Liver (tissue), 8 donors: ENCODE measurements at regions not wholly inside any gene's neighbourhood (a gene's known extent, or its start where the extent isn't known, plus 50 kb on each side); places are given as distances from the start of the nearest gene placed in this dataset.

Experiments used
- DNase-seq: peaks from one replicate; pipeline ENCODE4 v3.0.0-alpha.2; 2017; ENCODE audit warnings: low spot score
- H3K27ac ChIP-seq, 2 donors: one replicate each; pipeline ENCODE4 v1.7.0; 2013; ENCODE audit warnings: inconsistent platforms in 2 of 2, low read length in 2 of 2, control low read depth in 1 of 2, low read depth in 1 of 2, mild to moderate bottlenecking in 1 of 2
- H3K27me3 ChIP-seq, 4 donors: one replicate each; pipeline versions ENCODE4 v1.6.1 to v1.7.0; 2013; ENCODE audit warnings: low read length in 3 of 4, inconsistent platforms in 1 of 4, mild to moderate bottlenecking in 1 of 4, moderate library complexity in 1 of 4; ENCODE audit not compliant: control insufficient read depth in 4 of 4, insufficient read depth in 4 of 4
- H3K36me3 ChIP-seq, 4 donors: one replicate each; pipeline versions ENCODE4 v1.6.1 to v1.7.0; 2013; ENCODE audit warnings: low read length in 3 of 4, mild to moderate bottlenecking in 3 of 4, low read depth in 1 of 4, moderate library complexity in 1 of 4; ENCODE audit not compliant: control insufficient read depth in 4 of 4, insufficient read depth in 3 of 4
- H3K4me1 ChIP-seq, 4 donors: one replicate each; pipeline versions ENCODE4 v1.6.1 to v1.7.0; 2013; ENCODE audit warnings: low read length in 3 of 4, mild to moderate bottlenecking in 3 of 4, moderate library complexity in 1 of 4; ENCODE audit not compliant: control insufficient read depth in 4 of 4, insufficient read depth in 4 of 4
- H3K4me3 ChIP-seq, 3 donors: one replicate each; pipeline versions ENCODE4 v1.6.1 to v1.7.0; 2013; ENCODE audit warnings: low read length in 3 of 3, control low read depth in 1 of 3, low read depth in 1 of 3, mild to moderate bottlenecking in 1 of 3
- H3K9ac ChIP-seq, 2 donors: one replicate each; pipeline ENCODE4 v1.7.0; 2013; ENCODE audit warnings: low read length in 2 of 2, mild to moderate bottlenecking in 2 of 2, moderate library complexity in 2 of 2, control low read depth in 1 of 2, low read depth in 1 of 2
- H3K9me3 ChIP-seq, 4 donors: one replicate each; pipeline versions ENCODE4 v1.6.1 to v1.7.0; 2013; ENCODE audit warnings: low read length in 3 of 4; ENCODE audit not compliant: control insufficient read depth in 4 of 4
- EGR1 ChIP-seq, 2 donors: IDR thresholded peaks; 2 replicates each; pipeline ENCODE4 v1.6.1; 2016 to 2018; ENCODE audit warnings: antibody characterized with exemption in 2 of 2, low read depth in 2 of 2
- FOXA1 ChIP-seq: IDR thresholded peaks from 2 replicates; pipeline ENCODE4 v1.6.1; 2016; ENCODE audit warnings: antibody characterized with exemption
- FOXA2 ChIP-seq: IDR thresholded peaks from 2 replicates; pipeline ENCODE4 v1.6.1; 2016; ENCODE audit warnings: antibody characterized with exemption
- GABPA ChIP-seq, 2 donors: IDR thresholded peaks in 1 of 2; conservative IDR thresholded peaks in 1 of 2; 2 replicates each; pipeline ENCODE4 v1.6.1; 2016; ENCODE audit warnings: antibody characterized with exemption in 2 of 2, mild to moderate bottlenecking in 1 of 2, moderate library complexity in 1 of 2
- HNF4A ChIP-seq, 2 donors: conservative IDR thresholded peaks; 2 replicates each; pipeline ENCODE4 v1.6.1; 2016; ENCODE audit warnings: antibody characterized with exemption in 2 of 2, mild to moderate bottlenecking in 2 of 2
- HNF4G ChIP-seq: IDR thresholded peaks from 2 replicates; pipeline ENCODE4 v1.6.1; 2016; ENCODE audit warnings: antibody characterized with exemption
- JUND ChIP-seq, 2 donors: IDR thresholded peaks; 2 replicates each; pipeline ENCODE4 v1.6.1; 2016; ENCODE audit warnings: antibody characterized with exemption in 2 of 2
- MAX ChIP-seq: IDR thresholded peaks from 2 replicates; pipeline ENCODE4 v1.6.1; 2016; ENCODE audit warnings: antibody characterized with exemption
- NR2F2 ChIP-seq: IDR thresholded peaks from 2 replicates; pipeline ENCODE4 v1.6.1; 2016; ENCODE audit warnings: antibody characterized with exemption
- RAD21 ChIP-seq, 2 donors: IDR thresholded peaks; 2 replicates each; pipeline ENCODE4 v1.6.1; 2016; ENCODE audit warnings: antibody characterized with exemption in 2 of 2, mild to moderate bottlenecking in 2 of 2
- REST ChIP-seq: IDR thresholded peaks from 2 replicates; pipeline ENCODE4 v1.6.1; 2016; ENCODE audit warnings: antibody characterized with exemption, mild to moderate bottlenecking
- RXRA ChIP-seq, 2 donors: IDR thresholded peaks; 2 replicates each; pipeline ENCODE4 v1.6.1; 2017 to 2018; ENCODE audit warnings: antibody characterized with exemption in 2 of 2, mild to moderate bottlenecking in 1 of 2
- SP1 ChIP-seq: IDR thresholded peaks from 2 replicates; pipeline ENCODE4 v1.6.1; 2018; ENCODE audit warnings: antibody characterized with exemption, mild to moderate bottlenecking
- TAF1 ChIP-seq: conservative IDR thresholded peaks from 2 replicates; pipeline ENCODE4 v1.6.1; 2016; ENCODE audit warnings: antibody characterized with exemption, mild to moderate bottlenecking
- YY1 ChIP-seq: IDR thresholded peaks from 2 replicates; pipeline ENCODE4 v1.6.1; 2016; ENCODE audit warnings: antibody characterized with exemption, mild to moderate bottlenecking
- ZBTB33 ChIP-seq: IDR thresholded peaks from 2 replicates; pipeline ENCODE4 v1.6.1; 2016; ENCODE audit warnings: antibody characterized with exemption
- WGBS: extraction: QIAGEN DNeasy Blood & Tissue Kit; methylation state at CpG from one replicate; pipeline ENCODE4 v1.1.7; 2013; 5-methylcytosine and 5-hydroxymethylcytosine counted together
- TF ChIP-seq, protein P1 (sequence below): IDR thresholded peaks from 2 replicates; pipeline ENCODE4 v1.6.1; 2016; ENCODE audit warnings: antibody characterized with exemption
- TF ChIP-seq, protein P2 (sequence below): fragments of 150-350 bp; IDR thresholded peaks from 2 replicates; pipeline ENCODE4 v1.5.1; 2017; ENCODE audit warnings: improper control_type of control experiment, low read depth, low read length; ENCODE audit not compliant: missing input control
- donor health status: healthy.
- donor health status: healthy.
- donor health status: healthy.
- donor health status: healthy.
- donor health status: healthy.

- TF ChIP-seq, protein P1, sequence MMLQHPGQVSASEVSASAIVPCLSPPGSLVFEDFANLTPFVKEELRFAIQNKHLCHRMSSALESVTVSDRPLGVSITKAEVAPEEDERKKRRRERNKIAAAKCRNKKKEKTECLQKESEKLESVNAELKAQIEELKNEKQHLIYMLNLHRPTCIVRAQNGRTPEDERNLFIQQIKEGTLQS, result no peak
- TF ChIP-seq MAX (no peak), YY1 (no peak), GABPA (IDR thresholded peaks at IDR 0.05 in 1 of 2, conservative IDR thresholded peaks at IDR 0.05 in 1 of 2) (no peak), JUND (IDR thresholded peaks at IDR 0.05) (no peak), FOXA2 (no peak), HNF4A (conservative IDR thresholded peaks at IDR 0.05) (no peak), TAF1 (no peak), RXRA (IDR thresholded peaks at IDR 0.05) (no peak), FOXA1 (no peak)
Observed at GRCh38 chr17:74079537-74080300, 123.8 kb upstream of the RPL38 start (continued).

GRCh38 chr17:74080656-74081582 is 122.6 kb upstream of the RPL38 start:
- H3K27ac ChIP-seq, result no peak overlapping the region
- H3K9ac ChIP-seq, result no peak overlapping the region
- H3K36me3 ChIP-seq, result no peaks in the 10 kb centered on the region
- no peak overlapping the region for H3K4me3 ChIP-seq
- peaks cover 0 to 2% (median 0%) of the 10 kb centered on the region in 4 donors for H3K27me3 ChIP-seq
- no peaks in the 10 kb centered on the region for H3K4me1 ChIP-seq
- TF ChIP-seq SP1 (no peak), HNF4G (no peak), EGR1 (IDR thresholded peaks at IDR 0.05; ENCODE audit: low read depth in 2 of 2) (no peak), YY1 (no peak), HNF4A (conservative IDR thresholded peaks at IDR 0.05) (no peak), JUND (IDR thresholded peaks at IDR 0.05) (no peak), RXRA (IDR thresholded peaks at IDR 0.05) (no peak), ZBTB33 (no peak), FOXA1 (no peak), RAD21 (IDR thresholded peaks at IDR 0.05) (no peak), MAX (no peak), NR2F2 (no peak), REST (no peak), TAF1 (no peak)
- TF ChIP-seq, protein P1, result no peak
- TF ChIP-seq, protein P2, sequence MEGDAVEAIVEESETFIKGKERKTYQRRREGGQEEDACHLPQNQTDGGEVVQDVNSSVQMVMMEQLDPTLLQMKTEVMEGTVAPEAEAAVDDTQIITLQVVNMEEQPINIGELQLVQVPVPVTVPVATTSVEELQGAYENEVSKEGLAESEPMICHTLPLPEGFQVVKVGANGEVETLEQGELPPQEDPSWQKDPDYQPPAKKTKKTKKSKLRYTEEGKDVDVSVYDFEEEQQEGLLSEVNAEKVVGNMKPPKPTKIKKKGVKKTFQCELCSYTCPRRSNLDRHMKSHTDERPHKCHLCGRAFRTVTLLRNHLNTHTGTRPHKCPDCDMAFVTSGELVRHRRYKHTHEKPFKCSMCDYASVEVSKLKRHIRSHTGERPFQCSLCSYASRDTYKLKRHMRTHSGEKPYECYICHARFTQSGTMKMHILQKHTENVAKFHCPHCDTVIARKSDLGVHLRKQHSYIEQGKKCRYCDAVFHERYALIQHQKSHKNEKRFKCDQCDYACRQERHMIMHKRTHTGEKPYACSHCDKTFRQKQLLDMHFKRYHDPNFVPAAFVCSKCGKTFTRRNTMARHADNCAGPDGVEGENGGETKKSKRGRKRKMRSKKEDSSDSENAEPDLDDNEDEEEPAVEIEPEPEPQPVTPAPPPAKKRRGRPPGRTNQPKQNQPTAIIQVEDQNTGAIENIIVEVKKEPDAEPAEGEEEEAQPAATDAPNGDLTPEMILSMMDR, result no peak
- no peak for DNase-seq
- 43% methylated on average over 21 of the region's 21 CpGs for WGBS
- peaks cover 0 to 7% (median 1%) of the 10 kb centered on the region in 4 donors for H3K9me3 ChIP-seq
